ENCODE measurements at regions not wholly inside any gene's neighbourhood (a gene's known extent, or its start where the extent isn't known, plus 50 kb on each side); places are given as distances from the start of the nearest gene placed in this dataset.

DNA sequence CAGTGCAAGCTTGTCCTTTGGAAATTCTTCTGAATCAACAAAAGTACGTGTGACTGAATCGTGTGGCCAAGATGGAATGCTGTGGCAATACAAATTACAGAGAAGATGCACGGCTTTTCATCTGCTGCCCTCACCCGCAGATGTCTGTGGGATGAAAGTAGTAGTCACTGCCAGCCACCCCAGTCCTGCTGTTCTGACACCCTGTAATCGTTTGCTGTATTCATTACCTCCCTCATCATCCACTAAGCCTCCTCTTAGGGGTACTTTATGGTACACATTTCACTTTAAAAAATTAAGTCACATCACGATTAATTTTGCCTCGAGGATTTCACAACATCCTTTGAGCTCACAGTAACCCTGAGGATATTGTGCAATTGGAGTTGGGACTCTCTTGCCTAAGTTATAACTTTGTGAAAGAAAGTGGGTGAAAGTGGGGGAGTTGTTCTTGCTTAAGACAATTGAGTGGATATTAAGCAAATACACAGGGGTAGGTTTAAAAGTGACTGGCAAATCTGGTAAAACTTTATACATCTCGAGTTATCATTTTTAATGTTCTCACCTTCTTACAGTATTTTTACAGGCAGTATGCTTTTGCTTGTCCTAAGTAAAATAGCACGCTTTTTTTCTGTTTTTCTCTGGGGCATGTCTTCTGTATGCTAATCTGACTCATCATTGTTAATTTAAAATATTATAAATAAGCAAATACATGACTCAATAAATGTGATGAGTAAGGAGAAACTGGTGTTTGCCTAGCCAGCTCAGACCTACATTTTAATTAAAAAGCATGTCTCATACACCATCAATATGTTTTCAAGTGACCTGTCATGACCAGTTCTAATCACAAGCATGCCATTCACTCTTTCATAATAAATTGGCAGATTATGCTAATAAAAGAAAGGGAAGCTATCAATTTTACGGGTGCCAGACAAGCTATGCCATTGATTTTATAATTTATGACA, 680.9 kb downstream of the IRS1 start:
- TF ChIP-seq CTCF (conservative IDR thresholded peaks at IDR 0.05; ENCODE audit: low read depth in 2 of 2) (no peak), JUNB (IDR thresholded peaks at IDR 0.05; ENCODE audit: unreplicated experiment) (no peak), REST (IDR thresholded peaks at IDR 0.05; ENCODE audit: unreplicated experiment) (no peak), EZH2phosphoT487 (IDR thresholded peaks at IDR 0.05; ENCODE audit: unreplicated experiment) (no peak), EZH2 (IDR thresholded peaks at IDR 0.05; ENCODE audit: low read depth, unreplicated experiment) (no peak), POLR2AphosphoS5 (IDR thresholded peaks at IDR 0.05; ENCODE audit: low read depth) (no peak), CREB1 (CRISPR knock-in tag; IDR thresholded peaks at IDR 0.05; ENCODE audit: low read depth) (no peak), ZNF114 (CRISPR knock-in tag; IDR thresholded peaks at IDR 0.05) (no peak)
